WTC11 (cell line): ENCODE measurements at regions not wholly inside any gene's neighbourhood (a gene's known extent, or its start where the extent isn't known, plus 50 kb on each side); places are given as distances from the start of the nearest gene placed in this dataset.

Experiments
- ATAC-seq: fragments of 200-7000 bp; cut with Tn5 transposase; 2 replicates; pipeline ENCODE4 v1.10.0; 2021; ENCODE audit warnings: mild to moderate bottlenecking, moderate library complexity
- CTCF ChIA-PET: fragments of 300-600 bp; sonication (Branson Sonifier 250); formaldehyde crosslinking; loops from one replicate; lab custom pipeline; 2021; ENCODE audit warnings: antibody characterized with exemption; lab: Charles Lee
- POLR2A ChIA-PET: fragments of 350-600 bp; sonication (Branson Sonifier 250); formaldehyde crosslinking; loops from one replicate; lab custom pipeline; 2021; ENCODE audit warnings: antibody characterized with exemption; lab: Charles Lee
- DNase-seq: peaks from one replicate; pipeline ENCODE4 v3.0.0; 2021; ENCODE audit warnings: low spot score
- H3K27ac Mint-ChIP-seq: 2 replicates; pipeline ENCODE4 v1.8.0; 2021; ENCODE audit warnings: mixed read lengths
- H3K27me3 Mint-ChIP-seq: 2 replicates; pipeline ENCODE4 v1.8.0; 2021; ENCODE audit warnings: low read depth, mild to moderate bottlenecking, moderate library complexity, mixed read lengths
- H3K36me3 Mint-ChIP-seq: 2 replicates; pipeline ENCODE4 v1.8.0; 2021; ENCODE audit warnings: mixed read lengths
- H3K4me1 Mint-ChIP-seq: 2 replicates; pipeline ENCODE4 v1.8.0; 2022; ENCODE audit warnings: mixed read lengths
- H3K4me3 Mint-ChIP-seq: 2 replicates; pipeline ENCODE4 v1.8.0; 2021; ENCODE audit warnings: mild to moderate bottlenecking, moderate library complexity, mixed read lengths
- H3K9me3 Mint-ChIP-seq: 2 replicates; pipeline ENCODE4 v1.8.0; 2021; ENCODE audit warnings: mixed read lengths
- CREB1 ChIP-seq: sonication (generic); formaldehyde crosslinking; IDR thresholded peaks from 2 replicates; pipeline ENCODE4 v1.8.0; 2023; ENCODE audit warnings: mild to moderate bottlenecking, missing genetic modification reagents
- CREM ChIP-seq: sonication (generic); formaldehyde crosslinking; IDR thresholded peaks from 2 replicates; pipeline ENCODE4 v1.8.1; 2022; ENCODE audit warnings: mild to moderate bottlenecking, missing genetic modification reagents, moderate library complexity
- ETV6 ChIP-seq: sonication (generic); formaldehyde crosslinking; IDR thresholded peaks from 2 replicates; pipeline ENCODE4 v1.8.1; 2022; ENCODE audit warnings: mild to moderate bottlenecking, missing genetic modification reagents
- FOXK1 ChIP-seq: sonication (generic); formaldehyde crosslinking; IDR thresholded peaks from 2 replicates; pipeline ENCODE4 v1.8.0; 2022; ENCODE audit warnings: mild to moderate bottlenecking, moderate library complexity, missing genetic modification reagents
- GRHL2 ChIP-seq: fragments of 250-450 bp; sonication (Bioruptor Pico); IDR thresholded peaks from 2 replicates; pipeline ENCODE4 v1.8.0; 2022; ENCODE audit warnings: mild to moderate bottlenecking, moderate library complexity; ENCODE audit not compliant: insufficient replicate concordance, severe bottlenecking
- IRF2 ChIP-seq: sonication (generic); formaldehyde crosslinking; IDR thresholded peaks from 2 replicates; pipeline ENCODE4 v1.8.0; 2022; ENCODE audit warnings: low read depth, missing genetic modification reagents, borderline replicate concordance
- JUN ChIP-seq: sonication (generic); formaldehyde crosslinking; IDR thresholded peaks from 2 replicates; pipeline ENCODE4 v1.8.0; 2023; ENCODE audit warnings: mild to moderate bottlenecking, missing genetic modification reagents
- MLX ChIP-seq: sonication (generic); formaldehyde crosslinking; IDR thresholded peaks from 2 replicates; pipeline ENCODE4 v1.8.1; 2023; ENCODE audit warnings: mild to moderate bottlenecking, missing genetic modification reagents, moderate library complexity
- NFYB ChIP-seq: sonication (generic); formaldehyde crosslinking; conservative IDR thresholded peaks from 2 replicates; pipeline ENCODE4 v1.8.0; 2022; ENCODE audit warnings: low read depth, missing genetic modification reagents
- RELA ChIP-seq: sonication (generic); formaldehyde crosslinking; IDR thresholded peaks from 2 replicates; pipeline ENCODE4 v1.8.1; 2022; ENCODE audit warnings: missing genetic modification reagents, mild to moderate bottlenecking, borderline replicate concordance
- ZBTB43 ChIP-seq: sonication (generic); formaldehyde crosslinking; IDR thresholded peaks from 2 replicates; pipeline ENCODE4 v1.8.1; 2023; ENCODE audit warnings: mild to moderate bottlenecking, missing genetic modification reagents
- ZNF219 ChIP-seq: sonication (generic); formaldehyde crosslinking; IDR thresholded peaks from 2 replicates; pipeline ENCODE4 v1.8.0; 2023; ENCODE audit warnings: missing genetic modification reagents, mild to moderate bottlenecking, borderline replicate concordance
- ZNF423 ChIP-seq: fragments of 250-450 bp; sonication (Bioruptor Pico); IDR thresholded peaks from 2 replicates; pipeline ENCODE4 v2.1.2; 2022; ENCODE audit warnings: mild to moderate bottlenecking, moderate library complexity
- TF ChIP-seq, protein P1 (sequence below): sonication (generic); formaldehyde crosslinking; IDR thresholded peaks from 2 replicates; pipeline ENCODE4 v1.8.1; 2023; ENCODE audit warnings: mild to moderate bottlenecking, missing genetic modification reagents, moderate library complexity
- TF ChIP-seq, protein P2 (sequence below): fragments of 200-600 bp; IDR thresholded peaks from 2 replicates; pipeline ENCODE4 v1.8.0; 2022; ENCODE audit warnings: antibody characterized with exemption
- TF ChIP-seq, protein P3 (sequence below): fragments of 250-450 bp; sonication (Bioruptor Pico); IDR thresholded peaks from 2 replicates; pipeline ENCODE4 v1.9.0; 2021; ENCODE audit warnings: mild to moderate bottlenecking
- TF ChIP-seq, protein P4 (sequence below): sonication (generic); formaldehyde crosslinking; IDR thresholded peaks from 2 replicates; pipeline ENCODE4 v1.8.1; 2023; ENCODE audit warnings: mild to moderate bottlenecking, missing genetic modification reagents

DNA sequence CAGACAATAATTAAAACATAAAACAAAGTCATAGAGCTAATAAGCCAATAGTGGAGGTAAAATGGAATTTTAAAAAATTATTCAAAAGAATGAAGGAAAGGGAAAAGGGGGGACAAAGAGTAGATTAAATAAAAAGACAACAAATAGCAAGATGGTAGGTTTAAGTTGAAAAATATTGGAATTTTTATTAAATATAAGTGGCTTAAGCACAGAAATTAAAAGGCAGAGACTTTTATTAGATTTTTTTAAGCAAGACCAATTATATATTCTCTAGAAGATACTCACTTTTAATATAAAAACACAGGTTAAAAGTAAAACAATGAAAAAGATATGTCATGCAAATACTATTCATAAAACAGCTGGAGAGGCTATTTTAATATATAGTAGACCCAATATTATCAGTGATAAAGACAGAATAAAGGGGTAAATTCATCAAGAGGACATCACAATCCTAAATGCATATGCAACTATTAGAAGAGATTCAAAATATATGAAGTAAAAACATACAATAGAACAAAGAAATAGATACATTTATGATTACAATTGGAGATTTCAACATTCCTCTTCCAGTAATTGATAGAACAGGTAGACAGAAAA lies 98.7 kb downstream of the CYP26B1 start:
- Mint-ChIP-seq H3K27me3 (peaks cover 10% of the 10 kb centered on the region), H3K4me1 (no peaks in the 10 kb centered on the region), H3K27ac (no peak overlapping the region), H3K4me3 (no peak overlapping the region), H3K9me3 (peaks cover 67% of the 10 kb centered on the region), H3K36me3 (peaks cover 29% of the 10 kb centered on the region)
- CTCF ChIA-PET: no interaction called here
- DNase-seq: no peak
- ATAC-seq: no peak
- POLR2A ChIA-PET: no interaction called here
- no peak for TF ChIP-seq CREB1 (CRISPR knock-in tag)
- TF ChIP-seq ETV6 (CRISPR knock-in tag): no peak

DNA sequence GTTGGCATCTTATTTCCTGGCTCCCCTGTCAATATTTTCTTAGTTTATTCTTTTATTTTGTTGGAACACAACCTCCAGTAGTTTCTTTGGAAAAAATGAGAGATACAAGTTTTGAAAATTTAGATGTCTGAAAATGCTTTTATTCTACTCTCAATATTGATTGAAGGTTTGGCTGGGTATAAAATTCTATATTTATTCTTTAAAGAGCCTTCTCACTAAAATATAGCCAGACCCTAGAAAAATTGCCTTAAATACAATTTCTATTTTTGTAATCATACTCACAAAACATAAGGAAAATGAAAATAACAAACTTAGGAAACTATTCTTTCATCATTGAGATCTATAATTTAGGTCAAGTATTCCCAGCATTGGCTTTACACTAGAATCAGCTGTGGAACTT lies 103.7 kb downstream of the CYP26B1 start:
- CTCF ChIA-PET: no interaction called here
- ATAC-seq (no peak), DNase-seq (no peak)
- POLR2A ChIA-PET: no interaction called here
- H3K27ac Mint-ChIP-seq: no peak overlapping the region
- peaks cover 12% of the 10 kb centered on the region for H3K36me3 Mint-ChIP-seq
- TF ChIP-seq IRF2 (CRISPR knock-in tag) (no peak), ZNF219 (CRISPR knock-in tag) (no peak), CREM (CRISPR knock-in tag) (no peak), ZBTB43 (CRISPR knock-in tag) (no peak), RELA (CRISPR knock-in tag) (no peak), JUN (CRISPR knock-in tag) (no peak), ZNF423 (no peak), MLX (CRISPR knock-in tag) (no peak), GRHL2 (no peak), NFYB (CRISPR knock-in tag) (no peak), FOXK1 (CRISPR knock-in tag) (no peak)
- TF ChIP-seq, protein P1, sequence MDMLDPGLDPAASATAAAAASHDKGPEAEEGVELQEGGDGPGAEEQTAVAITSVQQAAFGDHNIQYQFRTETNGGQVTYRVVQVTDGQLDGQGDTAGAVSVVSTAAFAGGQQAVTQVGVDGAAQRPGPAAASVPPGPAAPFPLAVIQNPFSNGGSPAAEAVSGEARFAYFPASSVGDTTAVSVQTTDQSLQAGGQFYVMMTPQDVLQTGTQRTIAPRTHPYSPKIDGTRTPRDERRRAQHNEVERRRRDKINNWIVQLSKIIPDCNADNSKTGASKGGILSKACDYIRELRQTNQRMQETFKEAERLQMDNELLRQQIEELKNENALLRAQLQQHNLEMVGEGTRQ: no peak
- TF ChIP-seq, protein P2, sequence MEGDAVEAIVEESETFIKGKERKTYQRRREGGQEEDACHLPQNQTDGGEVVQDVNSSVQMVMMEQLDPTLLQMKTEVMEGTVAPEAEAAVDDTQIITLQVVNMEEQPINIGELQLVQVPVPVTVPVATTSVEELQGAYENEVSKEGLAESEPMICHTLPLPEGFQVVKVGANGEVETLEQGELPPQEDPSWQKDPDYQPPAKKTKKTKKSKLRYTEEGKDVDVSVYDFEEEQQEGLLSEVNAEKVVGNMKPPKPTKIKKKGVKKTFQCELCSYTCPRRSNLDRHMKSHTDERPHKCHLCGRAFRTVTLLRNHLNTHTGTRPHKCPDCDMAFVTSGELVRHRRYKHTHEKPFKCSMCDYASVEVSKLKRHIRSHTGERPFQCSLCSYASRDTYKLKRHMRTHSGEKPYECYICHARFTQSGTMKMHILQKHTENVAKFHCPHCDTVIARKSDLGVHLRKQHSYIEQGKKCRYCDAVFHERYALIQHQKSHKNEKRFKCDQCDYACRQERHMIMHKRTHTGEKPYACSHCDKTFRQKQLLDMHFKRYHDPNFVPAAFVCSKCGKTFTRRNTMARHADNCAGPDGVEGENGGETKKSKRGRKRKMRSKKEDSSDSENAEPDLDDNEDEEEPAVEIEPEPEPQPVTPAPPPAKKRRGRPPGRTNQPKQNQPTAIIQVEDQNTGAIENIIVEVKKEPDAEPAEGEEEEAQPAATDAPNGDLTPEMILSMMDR: no peak
- TF ChIP-seq, protein P3, sequence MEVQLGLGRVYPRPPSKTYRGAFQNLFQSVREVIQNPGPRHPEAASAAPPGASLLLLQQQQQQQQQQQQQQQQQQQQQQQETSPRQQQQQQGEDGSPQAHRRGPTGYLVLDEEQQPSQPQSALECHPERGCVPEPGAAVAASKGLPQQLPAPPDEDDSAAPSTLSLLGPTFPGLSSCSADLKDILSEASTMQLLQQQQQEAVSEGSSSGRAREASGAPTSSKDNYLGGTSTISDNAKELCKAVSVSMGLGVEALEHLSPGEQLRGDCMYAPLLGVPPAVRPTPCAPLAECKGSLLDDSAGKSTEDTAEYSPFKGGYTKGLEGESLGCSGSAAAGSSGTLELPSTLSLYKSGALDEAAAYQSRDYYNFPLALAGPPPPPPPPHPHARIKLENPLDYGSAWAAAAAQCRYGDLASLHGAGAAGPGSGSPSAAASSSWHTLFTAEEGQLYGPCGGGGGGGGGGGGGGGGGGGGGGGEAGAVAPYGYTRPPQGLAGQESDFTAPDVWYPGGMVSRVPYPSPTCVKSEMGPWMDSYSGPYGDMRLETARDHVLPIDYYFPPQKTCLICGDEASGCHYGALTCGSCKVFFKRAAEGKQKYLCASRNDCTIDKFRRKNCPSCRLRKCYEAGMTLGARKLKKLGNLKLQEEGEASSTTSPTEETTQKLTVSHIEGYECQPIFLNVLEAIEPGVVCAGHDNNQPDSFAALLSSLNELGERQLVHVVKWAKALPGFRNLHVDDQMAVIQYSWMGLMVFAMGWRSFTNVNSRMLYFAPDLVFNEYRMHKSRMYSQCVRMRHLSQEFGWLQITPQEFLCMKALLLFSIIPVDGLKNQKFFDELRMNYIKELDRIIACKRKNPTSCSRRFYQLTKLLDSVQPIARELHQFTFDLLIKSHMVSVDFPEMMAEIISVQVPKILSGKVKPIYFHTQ (CRISPR knock-in tag): no peak
- TF ChIP-seq, protein P4, sequence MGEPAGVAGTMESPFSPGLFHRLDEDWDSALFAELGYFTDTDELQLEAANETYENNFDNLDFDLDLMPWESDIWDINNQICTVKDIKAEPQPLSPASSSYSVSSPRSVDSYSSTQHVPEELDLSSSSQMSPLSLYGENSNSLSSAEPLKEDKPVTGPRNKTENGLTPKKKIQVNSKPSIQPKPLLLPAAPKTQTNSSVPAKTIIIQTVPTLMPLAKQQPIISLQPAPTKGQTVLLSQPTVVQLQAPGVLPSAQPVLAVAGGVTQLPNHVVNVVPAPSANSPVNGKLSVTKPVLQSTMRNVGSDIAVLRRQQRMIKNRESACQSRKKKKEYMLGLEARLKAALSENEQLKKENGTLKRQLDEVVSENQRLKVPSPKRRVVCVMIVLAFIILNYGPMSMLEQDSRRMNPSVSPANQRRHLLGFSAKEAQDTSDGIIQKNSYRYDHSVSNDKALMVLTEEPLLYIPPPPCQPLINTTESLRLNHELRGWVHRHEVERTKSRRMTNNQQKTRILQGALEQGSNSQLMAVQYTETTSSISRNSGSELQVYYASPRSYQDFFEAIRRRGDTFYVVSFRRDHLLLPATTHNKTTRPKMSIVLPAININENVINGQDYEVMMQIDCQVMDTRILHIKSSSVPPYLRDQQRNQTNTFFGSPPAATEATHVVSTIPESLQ (CRISPR knock-in tag): no peak
- H3K4me1 Mint-ChIP-seq: no peaks in the 10 kb centered on the region
- peaks cover 8% of the 10 kb centered on the region for H3K27me3 Mint-ChIP-seq
- no peak overlapping the region for H3K4me3 Mint-ChIP-seq
- peaks cover 34% of the 10 kb centered on the region for H3K9me3 Mint-ChIP-seq
